WTC11 (cell line): ENCODE measurements at regions not wholly inside any gene's neighbourhood (a gene's known extent, or its start where the extent isn't known, plus 50 kb on each side); places are given as distances from the start of the nearest gene placed in this dataset.

Experiments
- ATAC-seq: fragments of 200-7000 bp; cut with Tn5 transposase; 2 replicates; pipeline ENCODE4 v1.10.0; 2021; ENCODE audit warnings: mild to moderate bottlenecking, moderate library complexity
- CTCF ChIA-PET: fragments of 300-600 bp; sonication (Branson Sonifier 250); formaldehyde crosslinking; loops from one replicate; lab custom pipeline; 2021; ENCODE audit warnings: antibody characterized with exemption; lab: Charles Lee
- POLR2A ChIA-PET: fragments of 350-600 bp; sonication (Branson Sonifier 250); formaldehyde crosslinking; loops from one replicate; lab custom pipeline; 2021; ENCODE audit warnings: antibody characterized with exemption; lab: Charles Lee
- DNase-seq: peaks from one replicate; pipeline ENCODE4 v3.0.0; 2021; ENCODE audit warnings: low spot score
- H3K27ac Mint-ChIP-seq: 2 replicates; pipeline ENCODE4 v1.8.0; 2021; ENCODE audit warnings: mixed read lengths
- H3K27me3 Mint-ChIP-seq: 2 replicates; pipeline ENCODE4 v1.8.0; 2021; ENCODE audit warnings: low read depth, mild to moderate bottlenecking, moderate library complexity, mixed read lengths
- H3K36me3 Mint-ChIP-seq: 2 replicates; pipeline ENCODE4 v1.8.0; 2021; ENCODE audit warnings: mixed read lengths
- H3K4me1 Mint-ChIP-seq: 2 replicates; pipeline ENCODE4 v1.8.0; 2022; ENCODE audit warnings: mixed read lengths
- H3K4me3 Mint-ChIP-seq: 2 replicates; pipeline ENCODE4 v1.8.0; 2021; ENCODE audit warnings: mild to moderate bottlenecking, moderate library complexity, mixed read lengths
- H3K9me3 Mint-ChIP-seq: 2 replicates; pipeline ENCODE4 v1.8.0; 2021; ENCODE audit warnings: mixed read lengths
- ARID4B ChIP-seq: sonication (generic); formaldehyde crosslinking; IDR thresholded peaks from 2 replicates; pipeline ENCODE4 v1.8.0; 2023; ENCODE audit warnings: missing genetic modification reagents, mild to moderate bottlenecking, borderline replicate concordance
- CDX4 ChIP-seq: fragments of 250-450 bp; sonication (Bioruptor Pico); IDR thresholded peaks from 2 replicates; pipeline ENCODE4 v1.9.0; 2021; ENCODE audit warnings: moderate library complexity, mild to moderate bottlenecking, inconsistent platforms, borderline replicate concordance
- CREM ChIP-seq: sonication (generic); formaldehyde crosslinking; IDR thresholded peaks from 2 replicates; pipeline ENCODE4 v1.8.1; 2022; ENCODE audit warnings: mild to moderate bottlenecking, missing genetic modification reagents, moderate library complexity
- GRHL2 ChIP-seq: fragments of 250-450 bp; sonication (Bioruptor Pico); IDR thresholded peaks from 2 replicates; pipeline ENCODE4 v1.8.0; 2022; ENCODE audit warnings: mild to moderate bottlenecking, moderate library complexity; ENCODE audit not compliant: insufficient replicate concordance, severe bottlenecking
- HMGXB4 ChIP-seq: sonication (generic); formaldehyde crosslinking; IDR thresholded peaks from 2 replicates; pipeline ENCODE4 v1.8.1; 2023; ENCODE audit warnings: mild to moderate bottlenecking, moderate library complexity, missing genetic modification reagents
- JUN ChIP-seq: sonication (generic); formaldehyde crosslinking; IDR thresholded peaks from 2 replicates; pipeline ENCODE4 v1.8.0; 2023; ENCODE audit warnings: mild to moderate bottlenecking, missing genetic modification reagents
- MAX ChIP-seq: sonication (generic); formaldehyde crosslinking; IDR thresholded peaks from 2 replicates; pipeline ENCODE4 v1.8.0; 2022; ENCODE audit warnings: mild to moderate bottlenecking, missing genetic modification reagents
- MYBL2 ChIP-seq: sonication (generic); formaldehyde crosslinking; IDR thresholded peaks from 2 replicates; pipeline ENCODE4 v1.8.1; 2023; ENCODE audit warnings: mild to moderate bottlenecking, moderate library complexity, missing genetic modification reagents
- NFE2L1 ChIP-seq: sonication (generic); formaldehyde crosslinking; IDR thresholded peaks from 2 replicates; pipeline ENCODE4 v1.8.1; 2023; ENCODE audit warnings: missing genetic modification reagents
- ZNF219 ChIP-seq: sonication (generic); formaldehyde crosslinking; IDR thresholded peaks from 2 replicates; pipeline ENCODE4 v1.8.0; 2023; ENCODE audit warnings: missing genetic modification reagents, mild to moderate bottlenecking, borderline replicate concordance
- ZNF281 ChIP-seq: sonication (generic); formaldehyde crosslinking; IDR thresholded peaks from 2 replicates; pipeline ENCODE4 v1.8.0; 2023; ENCODE audit warnings: mild to moderate bottlenecking, missing genetic modification reagents

GRCh38 chrX:100216083-100216482 is 194.0 kb downstream of the PCDH19 start:
- Mint-ChIP-seq H3K9me3 (no peaks in the 10 kb centered on the region), H3K4me3 (no peak overlapping the region), H3K27ac (no peak overlapping the region), H3K36me3 (no peaks in the 10 kb centered on the region), H3K4me1 (peaks cover 2% of the 10 kb centered on the region; the same call in 1 of the 2 replicates), H3K27me3 (no peaks in the 10 kb centered on the region; the same call in 1 of the 2 replicates)
- ATAC-seq = no peak
- POLR2A ChIA-PET = no interaction called here
- CTCF ChIA-PET = no interaction called here
- TF ChIP-seq MAX (CRISPR knock-in tag) (no peak), CDX4 (CRISPR knock-in tag) (no peak), CREM (CRISPR knock-in tag) (no peak), ZNF281 (CRISPR knock-in tag) (no peak), MYBL2 (CRISPR knock-in tag) (no peak), GRHL2 (CRISPR knock-in tag) (no peak), ZNF219 (no peak), JUN (CRISPR knock-in tag) (no peak)
- DNase-seq = no peak

- Mint-ChIP-seq H3K9me3 (no peaks in the 10 kb centered on the region), H3K36me3 (no peaks in the 10 kb centered on the region), H3K27ac (no peak overlapping the region), H3K4me3 (no peak overlapping the region), H3K4me1 (peaks cover 7% of the 10 kb centered on the region), H3K27me3 (no peaks in the 10 kb centered on the region)
- DNase-seq = no peak
- no peak for TF ChIP-seq ARID4B (CRISPR knock-in tag)
- no peak for TF ChIP-seq NFE2L1 (CRISPR knock-in tag)
- TF ChIP-seq HMGXB4 (CRISPR knock-in tag) = no peak
- CTCF ChIA-PET = interaction anchor here (1.1 kb wide), 1 partner anchor 188 kb away, joined by 3 read pairs; no protein-coding TSS in a partner anchor
- ATAC-seq = peak; percentile 60
- POLR2A ChIA-PET = no interaction called here
Measured at GRCh38 chrX:100208076-100208475, 202.0 kb downstream of the PCDH19 start.
